Calu3 (cell line): ENCODE measurements at regions not wholly inside any gene's neighbourhood (a gene's known extent, or its start where the extent isn't known, plus 50 kb on each side); places are given as distances from the start of the nearest gene placed in this dataset.

Experiments
- BruUV-seq: library from RNA; stranded (reverse); fragments of 400-500 nt; replicated peaks from 2 replicates; lab custom pipeline; 2021; lab: Mats Ljungman, UMichigan
- CTCF ChIA-PET: fragments of 300-600 bp; sonication (Branson Sonifier 250); formaldehyde crosslinking; loops from one replicate; lab custom pipeline; 2022; ENCODE audit warnings: antibody characterized with exemption; lab: Charles Lee
- DNase-seq: peaks from one replicate; pipeline ENCODE4 v3.0.0; 2022
- H3K27ac Mint-ChIP-seq: one replicate; pipeline ENCODE4 v1.8.0; 2022; ENCODE audit warnings: mixed read lengths; ENCODE audit not compliant: unreplicated experiment
- H3K27me3 Mint-ChIP-seq: one replicate; pipeline ENCODE4 v1.8.0; 2022; ENCODE audit warnings: mixed read lengths; ENCODE audit not compliant: unreplicated experiment
- H3K36me3 Mint-ChIP-seq: one replicate; pipeline ENCODE4 v1.8.0; 2022; ENCODE audit warnings: mild to moderate bottlenecking, moderate library complexity, mixed read lengths; ENCODE audit not compliant: insufficient read depth, unreplicated experiment
- H3K4me1 Mint-ChIP-seq: one replicate; pipeline ENCODE4 v1.8.0; 2022; ENCODE audit warnings: mild to moderate bottlenecking, low read depth, mixed read lengths; ENCODE audit not compliant: unreplicated experiment
- H3K4me3 Mint-ChIP-seq: one replicate; pipeline ENCODE4 v1.8.0; 2022; ENCODE audit warnings: mild to moderate bottlenecking, low read depth, moderate library complexity, mixed read lengths; ENCODE audit not compliant: unreplicated experiment
- H3K9me3 Mint-ChIP-seq: one replicate; pipeline ENCODE4 v1.8.0; 2022; ENCODE audit warnings: low read depth, mixed read lengths; ENCODE audit not compliant: unreplicated experiment
- CTCF ChIP-seq: fragments of 200-600 bp; IDR thresholded peaks from one replicate; pipeline ENCODE4 v1.8.0; 2022; ENCODE audit warnings: antibody characterized with exemption; ENCODE audit not compliant: unreplicated experiment
- intact Hi-C: fragments of 100-400 bp; cut with micrococcal nuclease; formaldehyde crosslinking; loops from one replicate; pipeline ENCODE4 v1.10.0; 2022; ENCODE audit not compliant: unreplicated experiment

GRCh38 chr11:92861634-92862033 lies 107.8 kb upstream of the MTNR1B start:
- Mint-ChIP-seq H3K9me3 (peaks cover 2% of the 10 kb centered on the region), H3K27me3 (no peaks in the 10 kb centered on the region), H3K36me3 (no peaks in the 10 kb centered on the region), H3K4me3 (no peak overlapping the region), H3K27ac (no peak overlapping the region), H3K4me1 (no peaks in the 10 kb centered on the region)
- DNase-seq: no peak
- no peak for TF ChIP-seq CTCF
- CTCF ChIA-PET: no interaction called here
- no TSS peak for BruUV-seq
- intact Hi-C loops: no loop called here

GRCh38 chr11:92865352-92865751 lies 104.1 kb upstream of the MTNR1B start:
- no TSS peak for BruUV-seq
- Mint-ChIP-seq H3K27me3 (no peaks in the 10 kb centered on the region), H3K36me3 (no peaks in the 10 kb centered on the region), H3K4me3 (no peak overlapping the region), H3K27ac (no peak overlapping the region), H3K4me1 (no peaks in the 10 kb centered on the region), H3K9me3 (peaks cover 2% of the 10 kb centered on the region)
- no peak for TF ChIP-seq CTCF
- intact Hi-C loops: no loop called here
- DNase-seq: no peak
- CTCF ChIA-PET: no interaction called here

DNA sequence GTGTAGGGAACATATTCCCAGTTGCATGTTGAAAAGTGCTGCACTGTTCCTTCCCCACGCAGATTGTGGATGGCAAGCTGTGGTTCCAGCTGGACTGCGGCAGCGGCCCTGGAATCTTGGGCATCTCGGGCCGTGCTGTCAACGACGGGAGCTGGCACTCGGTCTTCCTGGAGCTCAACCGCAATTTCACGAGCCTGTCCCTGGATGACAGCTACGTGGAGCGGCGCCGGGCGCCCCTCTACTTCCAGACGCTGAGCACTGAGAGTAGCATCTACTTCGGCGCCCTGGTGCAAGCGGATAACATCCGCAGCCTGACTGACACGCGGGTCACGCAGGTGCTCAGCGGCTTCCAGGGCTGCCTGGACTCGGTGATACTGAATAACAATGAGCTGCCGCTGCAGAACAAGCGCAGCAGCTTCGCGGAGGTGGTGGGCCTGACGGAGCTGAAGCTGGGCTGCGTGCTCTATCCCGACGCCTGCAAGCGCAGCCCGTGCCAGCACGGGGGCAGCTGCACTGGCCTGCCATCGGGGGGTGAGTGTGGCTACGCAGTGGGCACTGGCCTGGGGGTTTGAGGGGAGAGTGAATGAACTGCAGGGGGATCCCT lies 102.7 kb upstream of the MTNR1B start:
- Mint-ChIP-seq H3K27me3 (no peaks in the 10 kb centered on the region), H3K27ac (no peak overlapping the region), H3K9me3 (no peaks in the 10 kb centered on the region), H3K36me3 (no peaks in the 10 kb centered on the region), H3K4me3 (no peak overlapping the region), H3K4me1 (no peaks in the 10 kb centered on the region)
- no TSS peak for BruUV-seq
- intact Hi-C loops: no loop called here
- no peak for DNase-seq
- CTCF ChIA-PET: interaction anchor here (1.1 kb wide), 1 partner anchor 20 kb away, joined by 3 read pairs; no protein-coding TSS in a partner anchor
- TF ChIP-seq CTCF: no peak

DNA sequence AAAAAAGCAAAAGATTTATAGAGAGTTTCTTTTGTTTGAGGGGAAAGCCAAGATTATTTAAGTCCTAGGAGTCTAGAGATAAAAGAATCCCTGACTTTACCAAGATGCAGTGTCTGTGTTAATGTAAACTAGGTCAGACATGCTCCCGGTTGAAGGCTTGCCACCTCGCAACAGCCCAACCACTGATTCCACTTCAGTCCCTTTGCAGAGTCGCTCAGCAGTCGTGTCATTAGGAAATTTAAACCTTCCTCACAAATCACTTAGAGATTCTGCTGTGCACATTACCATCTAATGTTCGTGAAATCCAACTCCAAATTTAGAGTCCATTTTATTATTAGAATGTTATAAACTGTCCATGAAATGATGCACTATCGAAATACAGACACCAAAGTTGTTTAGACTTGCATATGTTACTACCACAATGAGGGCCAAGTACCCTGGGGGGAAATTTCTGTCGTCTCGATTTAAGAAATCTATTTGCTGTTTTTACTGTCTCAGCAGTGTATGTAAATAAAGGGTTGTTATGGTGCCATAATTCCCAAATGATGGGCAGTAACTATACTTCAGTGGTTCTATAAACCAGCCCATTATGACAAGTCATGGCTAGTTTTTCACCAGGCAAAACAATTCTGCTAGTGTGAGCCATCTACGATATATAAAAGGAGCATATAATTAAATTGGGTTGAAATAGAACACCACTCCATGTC lies 101.4 kb upstream of the MTNR1B start:
- Mint-ChIP-seq H3K9me3 (no peaks in the 10 kb centered on the region), H3K4me3 (no peak overlapping the region), H3K36me3 (no peaks in the 10 kb centered on the region), H3K27ac (no peak overlapping the region), H3K27me3 (no peaks in the 10 kb centered on the region), H3K4me1 (no peaks in the 10 kb centered on the region)
- TF ChIP-seq CTCF: no peak
- intact Hi-C loops: no loop called here
- DNase-seq: no peak
- CTCF ChIA-PET: interaction anchor here (1.1 kb wide), 1 partner anchor 18 kb away, joined by 3 read pairs; no protein-coding TSS in a partner anchor
- BruUV-seq: no TSS peak
